Effector CD8-positive, alpha-beta T cell (primary cell): ENCODE measurements at regions not wholly inside any gene's neighbourhood (a gene's known extent, or its start where the extent isn't known, plus 50 kb on each side); places are given as distances from the start of the nearest gene placed in this dataset.

Experiments
- DNase-seq: peaks from one replicate; lab custom pipeline; 2025; lab: John Stamatoyannopoulos, UW

- no peak for DNase-seq
Observed at GRCh38 chr5:125499636-125500332, 753.3 kb upstream of the ZNF608 start.

DNA sequence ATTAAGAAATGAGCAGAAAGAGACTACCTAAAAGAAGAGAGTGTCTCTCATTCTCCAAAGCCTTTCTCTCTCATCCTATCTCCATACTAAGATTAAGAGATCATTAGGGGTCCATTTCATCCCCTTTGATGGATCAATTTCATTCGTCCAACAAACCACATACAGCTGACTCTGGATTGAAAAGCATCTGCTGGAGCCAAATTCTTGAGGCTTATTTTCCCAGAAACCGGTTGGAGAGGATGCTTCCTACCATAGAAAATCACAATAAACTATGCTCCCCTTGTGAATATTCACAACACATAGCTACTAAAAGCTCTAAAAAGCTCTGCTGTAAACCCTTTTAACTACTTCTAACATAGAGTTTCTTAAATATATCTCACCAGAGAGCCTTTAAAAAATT lies 755.0 kb upstream of the ZNF608 start:
- no peak for DNase-seq

- DNase-seq: no peak
Observed at GRCh38 chr5:125503946-125504345, 757.5 kb upstream of the ZNF608 start.

GRCh38 chr5:125505115-125505514 lies 758.7 kb upstream of the ZNF608 start:
- DNase-seq: no peak

DNA sequence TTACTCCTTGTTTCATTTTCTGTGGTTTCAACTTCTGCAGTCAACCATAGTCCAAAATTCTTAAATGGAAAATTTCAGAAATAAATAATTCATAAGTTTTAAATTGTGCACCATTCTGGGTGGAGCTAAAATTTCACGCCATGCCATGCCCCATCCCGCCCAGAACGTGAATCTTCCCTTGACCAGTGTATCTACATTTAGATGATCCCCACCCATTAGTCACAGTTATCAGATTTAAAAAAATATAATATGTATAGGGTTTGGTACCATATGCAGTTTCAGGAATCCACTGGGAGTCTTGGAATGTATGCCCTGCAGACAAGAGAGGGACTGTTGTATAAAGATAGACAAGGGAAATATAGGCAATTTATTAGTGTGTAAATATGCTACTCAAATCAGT lies 759.7 kb upstream of the ZNF608 start:
- no peak for DNase-seq

GRCh38 chr5:125508225-125508624 lies 761.8 kb upstream of the ZNF608 start:
- no peak for DNase-seq

GRCh38 chr5:125510651-125511050 lies 764.2 kb upstream of the ZNF608 start:
- DNase-seq: no peak

DNA sequence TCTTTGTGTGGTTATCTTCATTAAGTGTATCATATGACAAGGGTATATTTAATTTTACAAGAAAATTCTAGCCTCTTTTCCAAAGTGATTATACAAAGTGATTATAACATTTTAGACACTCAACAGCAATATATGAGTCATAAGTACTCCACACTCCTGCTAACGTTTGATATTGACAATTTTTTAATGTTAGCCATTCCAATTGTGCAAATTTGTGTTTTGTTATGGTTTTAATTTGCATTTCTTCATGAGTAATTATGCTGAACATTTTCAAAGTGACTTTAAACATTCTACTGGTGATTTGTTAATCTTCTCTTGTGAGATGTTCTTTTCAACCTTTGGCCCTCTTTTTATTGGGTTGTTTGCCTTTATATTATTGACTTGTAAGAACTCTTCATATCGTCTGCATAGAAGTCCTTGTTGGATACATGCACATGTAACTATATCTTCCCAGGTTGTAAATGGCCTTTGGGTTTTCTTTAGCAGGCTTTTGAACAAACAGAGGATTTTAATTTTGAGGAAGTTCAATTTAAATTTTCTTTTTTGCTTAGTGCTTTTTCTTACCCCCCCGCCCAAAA lies 771.6 kb upstream of the ZNF608 start:
- DNase-seq: no peak

DNA sequence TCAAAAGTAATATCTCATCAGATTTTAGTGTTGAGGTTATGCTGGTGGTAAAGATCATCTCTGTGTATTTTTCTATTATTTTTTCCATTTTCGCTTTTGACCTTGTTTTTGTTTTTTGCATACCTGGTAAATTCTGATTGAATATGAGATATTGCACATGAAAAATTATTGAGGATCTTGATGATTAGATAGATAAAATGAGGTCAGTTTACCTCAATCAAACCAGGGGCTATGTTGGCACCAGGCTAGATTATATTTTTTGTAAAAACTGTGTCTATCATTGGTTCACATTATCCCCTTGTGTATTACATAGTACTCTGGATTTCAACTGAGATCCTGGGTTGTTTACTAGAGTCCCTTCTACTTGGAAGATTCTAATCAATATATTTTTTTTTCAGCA lies 774.9 kb upstream of the ZNF608 start:
- DNase-seq: no peak

DNA sequence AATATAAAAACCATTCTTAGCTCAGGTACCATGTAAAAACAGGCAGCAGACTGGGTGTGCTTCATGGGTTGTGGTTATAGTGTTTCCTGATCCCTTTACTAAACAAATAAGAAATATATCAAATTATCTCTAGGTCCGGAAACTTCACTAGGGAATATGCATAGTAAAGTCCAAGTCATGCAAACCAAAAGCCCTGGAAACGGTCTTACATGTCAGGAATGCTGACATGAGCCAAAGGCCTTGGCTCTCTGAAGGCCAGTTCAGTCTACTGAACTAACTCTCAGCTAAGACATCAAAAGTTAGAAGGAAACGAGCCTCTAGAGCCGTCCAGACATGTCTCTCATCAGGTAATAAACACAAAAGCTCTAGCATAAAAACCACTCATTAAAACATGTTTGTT lies 778.9 kb upstream of the ZNF608 start:
- DNase-seq: no peak

DNA sequence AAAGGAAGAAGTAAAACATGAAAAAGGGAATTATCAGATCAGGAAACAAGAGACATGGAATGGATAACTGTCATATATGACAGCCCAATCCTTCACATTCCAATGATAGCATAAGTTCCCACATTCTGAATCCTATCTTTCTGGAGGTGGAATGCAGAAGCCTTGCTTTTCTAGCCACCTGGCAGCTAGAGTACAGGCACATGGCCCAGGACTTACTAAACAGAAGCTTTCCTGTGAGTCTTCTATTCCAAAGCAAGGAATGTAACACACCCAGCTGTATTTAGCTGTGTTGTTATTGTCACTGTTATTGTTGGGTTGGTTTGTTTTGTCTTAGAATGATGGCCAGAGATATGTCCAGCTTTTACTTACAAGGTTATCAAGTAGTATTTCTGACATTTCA lies 780.5 kb upstream of the ZNF608 start:
- no peak for DNase-seq

DNA sequence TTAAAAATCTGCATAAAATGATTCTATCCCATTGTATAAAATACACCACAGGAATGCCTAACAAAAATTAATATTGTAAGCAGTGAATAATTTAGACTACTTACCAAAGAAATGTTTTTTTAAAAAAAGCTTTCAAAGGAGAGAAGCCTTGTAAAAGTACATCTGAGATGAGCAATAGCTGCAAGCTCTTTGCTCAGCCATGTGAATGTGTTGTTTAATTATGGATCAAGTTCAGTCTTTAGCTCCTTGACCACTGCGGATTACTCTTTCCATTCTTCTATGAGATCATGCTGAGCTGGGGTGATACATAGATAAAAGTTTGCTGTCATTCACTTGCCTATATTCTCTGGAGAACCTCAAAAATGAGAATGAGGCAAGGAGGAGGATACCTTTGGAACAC lies 782.4 kb upstream of the ZNF608 start:
- DNase-seq: no peak

DNA sequence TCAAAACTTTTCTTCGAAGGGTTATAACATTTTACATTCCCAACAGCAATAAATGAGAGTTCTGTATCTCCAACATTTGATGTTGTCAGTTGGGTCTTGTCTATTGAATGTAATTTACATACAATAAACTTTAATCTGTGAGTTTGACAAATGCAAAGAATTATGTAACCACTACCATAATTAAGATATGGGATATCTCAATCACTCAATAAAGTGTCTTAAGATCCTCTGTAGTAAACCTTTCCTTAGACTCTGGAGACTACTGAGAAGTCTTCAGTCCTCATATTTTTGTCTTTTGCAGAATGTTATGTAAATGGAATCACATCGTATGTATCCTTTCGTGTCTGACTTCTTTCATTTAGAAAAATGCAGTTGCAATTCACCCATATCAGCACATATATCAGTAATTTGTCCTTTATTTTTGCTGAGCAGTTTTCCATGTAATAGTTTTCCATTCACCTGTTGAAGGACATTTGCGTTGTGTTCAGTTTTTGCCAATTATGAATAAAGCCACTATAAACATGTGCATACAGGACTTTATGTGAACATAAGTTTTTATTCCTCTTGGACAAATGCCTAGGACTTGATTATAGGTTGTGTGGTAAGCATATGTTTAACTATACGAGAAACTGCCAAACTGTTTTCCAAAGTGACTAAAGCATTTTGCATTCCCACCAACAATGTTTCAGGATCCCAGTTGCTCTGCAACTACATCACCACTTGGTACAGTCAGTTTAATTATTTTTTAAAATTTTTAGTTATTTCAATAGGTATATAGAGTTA lies 784.6 kb upstream of the ZNF608 start:
- no peak for DNase-seq

DNA sequence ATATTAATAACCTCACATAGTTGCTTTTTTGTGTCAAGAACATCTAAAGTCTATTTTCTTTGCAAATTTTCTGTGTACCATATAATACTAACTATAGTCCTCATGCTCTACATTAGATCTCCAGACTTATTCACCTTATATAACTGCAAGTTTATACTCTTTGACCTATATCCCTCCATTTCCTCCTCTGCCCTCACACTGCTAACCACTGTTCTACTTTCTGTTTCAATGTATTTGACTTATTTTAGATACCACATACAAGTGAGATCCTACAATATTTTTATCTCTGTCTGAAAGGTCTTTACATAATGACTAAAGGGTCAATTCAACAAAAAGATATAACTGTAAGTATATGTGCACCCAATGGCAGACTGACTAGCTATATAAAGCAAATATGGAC lies 789.7 kb upstream of the ZNF608 start:
- no peak for DNase-seq

DNA sequence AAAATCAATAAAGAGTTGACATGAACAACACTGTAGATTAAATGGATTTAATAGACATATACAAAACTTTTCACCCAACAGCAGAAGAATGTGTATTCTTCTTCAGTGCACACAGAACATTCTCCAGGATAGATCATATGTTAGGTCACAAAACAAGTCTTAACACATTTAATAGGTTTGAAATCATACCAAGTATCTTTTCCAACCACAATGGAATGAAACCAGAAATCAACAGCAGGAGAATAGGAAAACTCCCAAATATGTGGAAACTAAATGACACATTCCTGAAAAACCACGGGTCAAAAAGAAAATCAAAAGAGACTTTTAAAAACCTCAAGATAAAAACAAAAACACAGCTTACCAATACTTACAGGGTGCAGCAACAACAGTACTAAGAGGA lies 790.1 kb upstream of the ZNF608 start:
- no peak for DNase-seq

DNA sequence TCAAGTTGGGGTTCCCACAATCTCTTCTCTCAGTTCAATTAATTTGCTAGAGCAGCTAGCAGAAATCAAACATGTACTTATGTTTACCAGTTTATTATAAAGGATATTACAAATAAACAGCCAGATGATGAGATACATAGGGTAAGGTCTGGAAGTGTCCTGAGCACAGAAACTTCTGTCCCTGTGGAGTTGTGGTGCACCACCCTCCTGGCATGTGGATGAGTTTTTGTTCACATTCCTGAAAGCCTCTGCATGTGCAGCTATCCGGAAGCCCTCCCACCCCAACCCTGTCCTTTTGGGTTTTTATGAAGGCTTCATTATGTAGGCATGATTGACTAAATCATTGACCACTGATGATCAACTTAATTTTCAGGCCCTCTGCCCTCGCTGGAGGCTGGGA lies 791.2 kb upstream of the ZNF608 start:
- no peak for DNase-seq

DNA sequence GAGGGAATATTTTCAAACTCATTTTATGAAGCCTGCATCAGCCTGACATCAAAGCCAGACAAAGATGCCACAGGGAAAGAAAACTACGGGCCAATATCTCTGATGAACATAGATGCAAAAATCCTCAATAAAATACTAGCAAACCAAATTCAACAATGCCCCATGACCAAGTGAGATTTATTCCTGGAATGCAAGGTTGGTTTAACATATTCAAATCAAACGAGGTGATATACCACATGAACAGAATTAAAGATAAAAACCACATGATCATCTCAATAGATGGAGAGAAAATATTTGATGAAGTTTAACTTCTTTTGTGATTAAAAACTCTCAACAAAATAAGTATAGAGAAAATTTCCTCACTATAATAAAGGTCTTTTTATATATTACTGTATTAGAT lies 792.0 kb upstream of the ZNF608 start:
- no peak for DNase-seq

DNA sequence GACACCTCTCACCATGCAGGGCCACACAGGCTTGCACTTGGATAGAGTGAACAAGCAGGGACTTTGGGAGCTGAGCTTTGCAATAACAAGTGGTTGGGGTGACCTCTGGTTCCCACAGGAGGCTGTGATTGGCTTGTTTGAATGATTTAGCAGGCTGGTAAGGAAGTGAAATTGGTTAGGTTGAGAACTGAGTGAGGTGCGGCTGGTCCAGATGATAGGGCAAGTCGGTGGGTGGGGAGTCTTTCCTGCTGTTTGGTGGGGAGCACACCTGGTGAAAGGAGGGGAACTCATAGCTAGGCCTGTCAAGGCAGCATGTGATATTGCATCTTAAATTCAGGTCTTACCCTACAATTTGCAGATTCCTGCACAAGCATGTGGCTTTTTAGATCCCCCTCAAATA lies 794.6 kb upstream of the ZNF608 start:
- DNase-seq: no peak

GRCh38 chr5:125549322-125549911 lies 803.0 kb upstream of the ZNF608 start:
- DNase-seq: no peak

- DNase-seq: no peak
Observed at GRCh38 chr5:125550274-125550673, 803.8 kb upstream of the ZNF608 start.

DNA sequence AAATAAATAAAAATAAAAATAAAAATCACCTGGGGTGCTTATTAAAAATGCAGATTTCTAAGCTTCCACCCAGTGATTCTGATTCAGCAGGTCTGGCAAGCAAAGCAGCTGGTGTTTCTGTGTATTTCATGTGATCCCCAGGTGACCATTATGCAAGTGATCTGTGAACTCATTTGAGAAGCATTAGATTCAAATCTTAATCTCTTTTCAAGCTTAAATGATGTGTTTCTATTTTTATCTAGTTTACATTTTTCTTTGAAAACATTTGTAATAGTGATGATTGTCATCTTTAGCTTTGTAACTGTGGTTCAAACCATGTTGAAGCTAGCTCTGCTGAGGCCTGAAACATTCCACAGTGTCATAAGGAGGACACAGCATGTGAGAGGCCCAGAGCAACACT lies 804.8 kb upstream of the ZNF608 start:
- DNase-seq: no peak

DNA sequence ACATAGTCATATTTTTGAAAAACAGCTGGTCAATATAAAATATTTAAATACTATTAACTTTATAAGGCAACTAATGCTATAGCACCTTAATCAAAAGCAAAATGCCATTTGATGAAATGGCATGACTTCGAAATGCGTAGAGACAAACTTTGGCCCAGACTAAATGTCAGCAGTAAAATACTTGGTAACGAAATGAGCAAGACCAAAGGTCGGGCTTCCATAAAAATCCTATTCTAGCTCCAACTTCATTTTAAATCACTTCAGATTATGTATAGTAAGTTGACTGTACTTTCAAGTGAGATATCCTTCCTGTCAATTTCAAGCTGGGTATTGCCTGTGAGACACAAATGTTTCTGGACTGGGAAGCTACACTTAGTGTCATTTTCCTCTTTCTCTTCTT lies 805.4 kb upstream of the ZNF608 start:
- no peak for DNase-seq

DNA sequence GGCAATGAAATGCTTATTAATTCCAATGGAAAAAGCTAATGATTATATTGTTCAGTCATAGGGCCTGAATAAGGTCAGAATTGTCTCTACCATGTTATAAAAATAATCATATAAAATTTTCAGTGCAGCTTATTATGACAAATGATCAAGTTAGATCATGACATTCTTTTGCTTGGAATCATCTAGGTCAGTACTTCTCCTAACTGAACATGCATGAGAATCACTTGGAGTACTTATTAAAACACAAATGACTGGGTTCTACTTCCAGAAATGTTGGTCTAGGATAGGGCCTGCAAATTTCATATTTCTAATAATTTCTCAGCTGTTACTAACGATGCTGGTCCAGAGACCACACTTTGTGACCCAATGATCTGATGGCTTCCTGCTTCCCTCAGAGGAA lies 806.0 kb upstream of the ZNF608 start:
- DNase-seq: no peak
